IMR-90 (cell line): ENCODE measurements at regions not wholly inside any gene's neighbourhood (a gene's known extent, or its start where the extent isn't known, plus 50 kb on each side); places are given as distances from the start of the nearest gene placed in this dataset.

Experiments
- ATAC-seq: fragments of 200-7000 bp; cut with Tn5 transposase; 2 replicates; pipeline ENCODE4 v1.9.1; 2020; ENCODE audit warnings: low read depth, mild to moderate bottlenecking, moderate library complexity
- BruUV-seq: library from RNA; stranded (reverse); fragments of 400-500 nt; replicated peaks from 2 replicates; lab custom pipeline; 2021; lab: Mats Ljungman, UMichigan
- CTCF ChIA-PET: fragments of 300-600 bp; formaldehyde crosslinking; extraction: SDS; loops from one replicate; lab custom pipeline; 2021; ENCODE audit warnings: antibody characterized with exemption; lab: Yijun Ruan, JAX
- POLR2A ChIA-PET: fragments of 300-600 bp; sonication (Branson Sonifier 250); formaldehyde crosslinking; loops from one replicate; lab custom pipeline; 2022; ENCODE audit warnings: antibody characterized with exemption; ENCODE audit not compliant: unreplicated experiment; lab: Charles Lee
- DNase-seq: peaks from one replicate; pipeline ENCODE4 v3.0.0; 2013
- H2AFZ ChIP-seq: replicated peaks from 2 replicates; pipeline ENCODE3; 2013; ENCODE audit warnings: low read length, mild to moderate bottlenecking; ENCODE audit not compliant: poor library complexity
- H2AK5ac ChIP-seq: 2 replicates; pipeline ENCODE4 v1.6.1; 2013; ENCODE audit warnings: low read depth, low read length, inconsistent platforms
- H2AK9ac ChIP-seq: replicated peaks from 2 replicates; pipeline ENCODE3; 2013; ENCODE audit warnings: mild to moderate bottlenecking, low read depth, low read length, moderate library complexity; ENCODE audit not compliant: poor library complexity
- H2BK120ac ChIP-seq: 2 replicates; pipeline ENCODE4 v1.6.1; 2013; ENCODE audit warnings: low read depth, low read length, inconsistent platforms
- H2BK15ac ChIP-seq: 3 replicates; pipeline ENCODE4 v1.6.1; 2013; ENCODE audit warnings: low read depth, low read length, inconsistent platforms
- H2BK20ac ChIP-seq: 2 replicates; pipeline ENCODE4 v1.6.1; 2013; ENCODE audit warnings: low read depth, mild to moderate bottlenecking, inconsistent platforms, low read length, moderate library complexity
- H2BK5ac ChIP-seq: 2 replicates; pipeline ENCODE4 v1.6.1; 2013; ENCODE audit warnings: mild to moderate bottlenecking, low read depth, low read length, inconsistent platforms; ENCODE audit not compliant: poor library complexity, severe bottlenecking
- H3K14ac ChIP-seq: replicated peaks from 2 replicates; pipeline ENCODE4 v1.6.1; 2013; ENCODE audit warnings: low read depth, low read length, inconsistent platforms
- H3K18ac ChIP-seq: 2 replicates; pipeline ENCODE4 v1.6.1; 2013; ENCODE audit warnings: low read depth, low read length, control low read depth
- H3K23ac ChIP-seq: 2 replicates; pipeline ENCODE4 v1.6.1; 2013; ENCODE audit warnings: low read depth, low read length, inconsistent platforms
- H3K27ac ChIP-seq: 2 replicates; pipeline ENCODE4 v1.5.1; 2013; ENCODE audit warnings: mild to moderate bottlenecking, control low read depth, low read length; ENCODE audit not compliant: insufficient read depth
- H3K27me3 ChIP-seq: 2 replicates; pipeline ENCODE4 v1.6.1; 2013; ENCODE audit warnings: low read length; ENCODE audit not compliant: control insufficient read depth, insufficient read depth
- H3K36me3 ChIP-seq: 2 replicates; pipeline ENCODE4 v1.6.1; 2013; ENCODE audit warnings: low read length, mixed read lengths; ENCODE audit not compliant: control insufficient read depth, insufficient read depth
- H3K4ac ChIP-seq: 2 replicates; pipeline ENCODE4 v1.6.1; 2013; ENCODE audit warnings: low read depth, low read length, inconsistent platforms
- H3K4me1 ChIP-seq: 2 replicates; pipeline ENCODE4 v1.6.1; 2013; ENCODE audit warnings: low read length, mixed read lengths; ENCODE audit not compliant: control insufficient read depth, insufficient read depth
- H3K4me2 ChIP-seq: 2 replicates; pipeline ENCODE4 v1.6.1; 2013; ENCODE audit warnings: low read depth, mild to moderate bottlenecking, control low read depth, low read length, moderate library complexity
- H3K4me3 ChIP-seq: 2 replicates; pipeline ENCODE4 v1.5.1; 2013; ENCODE audit warnings: low read depth, mild to moderate bottlenecking, control low read depth, low read length, moderate library complexity; ENCODE audit not compliant: insufficient read depth
- H3K56ac ChIP-seq: 2 replicates; pipeline ENCODE4 v1.6.1; 2013; ENCODE audit warnings: low read length, inconsistent platforms; ENCODE audit not compliant: insufficient read depth; ENCODE audit errors: extremely low read depth
- H3K79me1 ChIP-seq, 2 experiments: 2 replicates each; pipeline ENCODE4 v1.6.1; 2013; ENCODE audit warnings: low read length in 2 of 2, inconsistent platforms in 1 of 2, low read depth in 1 of 2
- H3K9ac ChIP-seq: 2 replicates; pipeline ENCODE4 v1.6.1; 2013; ENCODE audit warnings: low read depth, low read length, control low read depth
- H3K9me1 ChIP-seq: 2 replicates; pipeline ENCODE4 v1.6.1; 2013; ENCODE audit warnings: low read length, inconsistent platforms; ENCODE audit not compliant: insufficient read depth
- H3K9me3 ChIP-seq: 2 replicates; pipeline ENCODE4 v1.6.1; 2013; ENCODE audit warnings: low read length; ENCODE audit not compliant: control insufficient read depth, insufficient read depth
- H4K20me1 ChIP-seq: 2 replicates; pipeline ENCODE4 v1.6.1; 2013; ENCODE audit warnings: low read length, inconsistent platforms; ENCODE audit not compliant: insufficient read depth
- H4K5ac ChIP-seq: 2 replicates; pipeline ENCODE4 v1.6.1; 2013; ENCODE audit warnings: mild to moderate bottlenecking, low read depth, low read length, control low read depth
- H4K8ac ChIP-seq, 2 experiments: 2 replicates each; pipeline ENCODE4 v1.6.1; 2013; ENCODE audit warnings: low read depth in 2 of 2, low read length in 2 of 2, control low read depth in 1 of 2, inconsistent platforms in 1 of 2
- H4K91ac ChIP-seq: 2 replicates; pipeline ENCODE4 v1.6.1; 2013; ENCODE audit warnings: low read depth, low read length, inconsistent platforms; ENCODE audit not compliant: insufficient read depth
- BHLHE40 ChIP-seq: fragments of 150-350 bp; IDR thresholded peaks from 2 replicates; pipeline ENCODE4 v1.6.1; 2016; ENCODE audit warnings: mild to moderate bottlenecking, low read depth, low read length
- CHD1 ChIP-seq: IDR thresholded peaks from 2 replicates; pipeline ENCODE4 v1.6.1; 2012; ENCODE audit warnings: low read depth, low read length, improper control_type of control experiment
- MAFK ChIP-seq: IDR thresholded peaks from 2 replicates; pipeline ENCODE4 v1.6.1; 2012; ENCODE audit warnings: low read depth, low read length, improper control_type of control experiment
- MXI1 ChIP-seq: IDR thresholded peaks from 2 replicates; pipeline ENCODE4 v1.6.1; 2012; ENCODE audit warnings: low read depth, mild to moderate bottlenecking, low read length, moderate library complexity, borderline replicate concordance
- NFE2L2 ChIP-seq: fragments of 150-350 bp; IDR thresholded peaks from 2 replicates; pipeline ENCODE4 v1.6.1; 2016; ENCODE audit warnings: low read depth, mild to moderate bottlenecking, low read length
- RFX5 ChIP-seq: IDR thresholded peaks from 2 replicates; pipeline ENCODE4 v1.8.0; 2012; ENCODE audit warnings: low read depth, mild to moderate bottlenecking, low read length, moderate library complexity
- USF2 ChIP-seq: fragments of 150-350 bp; IDR thresholded peaks from 2 replicates; pipeline ENCODE4 v1.6.1; 2017; ENCODE audit warnings: mild to moderate bottlenecking, antibody characterized with exemption, low read length, low read depth
- WGBS, 2 experiments: methylation state at CpG; one replicate each; pipeline versions ENCODE4 v1.1.5 to v1.1.7; 2013; ENCODE audit warnings: missing lambda C conversion rate in 2 of 2; ENCODE audit not compliant: insufficient read length in 1 of 2; ENCODE audit errors: extremely low coverage in 2 of 2; 5-methylcytosine and 5-hydroxymethylcytosine counted together
- dilution Hi-C: fragments of 300-500 bp; cut with HindIII; formaldehyde crosslinking; loops from one replicate; pipeline ENCODE4 v1.14.3; 2018; ENCODE audit warnings: low sequenced_read_pairs; ENCODE audit not compliant: unreplicated experiment
- in situ Hi-C: fragments of 300-500 bp; cut with MboI; formaldehyde crosslinking; loops from 3 replicates; pipeline ENCODE4 v1.14.3; 2019; ENCODE audit warnings: low sequenced_read_pairs, inconsistent platforms, mixed read lengths
- intact Hi-C: fragments of 100-400 bp; cut with micrococcal nuclease; formaldehyde crosslinking; loops from 2 replicates; pipeline ENCODE4 v1.10.0; 2022

GRCh38 chr3:153070511-153070868, 91.5 kb upstream of the RAP2B start:
- Histone ChIP-seq H4K91ac (no peak overlapping the region), H3K14ac (no peak overlapping the region), H3K27ac (no peak overlapping the region), H2AFZ (no peak overlapping the region), H3K36me3 (no peaks in the 10 kb centered on the region), H3K79me1 (no peaks in the 10 kb centered on the region), H3K23ac (no peak overlapping the region), H4K5ac (no peak overlapping the region), H3K56ac (no peak overlapping the region), H3K4me1 (no peaks in the 10 kb centered on the region), H2BK15ac (no peak overlapping the region), H3K4me3 (no peak overlapping the region), H3K4ac (no peak overlapping the region), H2AK9ac (no peak overlapping the region), H3K9me1 (no peaks in the 10 kb centered on the region), H4K20me1 (no peaks in the 10 kb centered on the region), H2BK120ac (no peak overlapping the region), H3K9me3 (no peaks in the 10 kb centered on the region), H2BK20ac (no peak overlapping the region), H4K8ac (no peak overlapping the region), H2BK5ac (no peak overlapping the region), H3K9ac (no peak overlapping the region), H2AK5ac (no peak overlapping the region), H3K4me2 (no peak overlapping the region), H3K27me3 (no peaks in the 10 kb centered on the region), H3K18ac (no peak overlapping the region)
- CTCF ChIA-PET, result interaction anchor here (0.6 kb wide), 1 partner anchor 947 kb away, joined by 7 read pairs; no protein-coding TSS in a partner anchor
- POLR2A ChIA-PET, result no interaction called here
- BruUV-seq, result no TSS peak
- dilution Hi-C loops, result no loop called here
- in situ Hi-C loops, result no loop called here
- intact Hi-C loops, result no loop called here
- no peak for TF ChIP-seq NFE2L2
- no peak for TF ChIP-seq USF2
- no peak for TF ChIP-seq MAFK
- no peak for TF ChIP-seq MXI1
- TF ChIP-seq BHLHE40, result no peak
- no peak for TF ChIP-seq RFX5
- no peak for TF ChIP-seq CHD1
- DNase-seq, result no peak
- ATAC-seq, result no peak
- WGBS, 2 experiments, result no CpG with 5 or more reads among the region's 1 CpG
